ENCODE measurements at regions not wholly inside any gene's neighbourhood (a gene's known extent, or its start where the extent isn't known, plus 50 kb on each side); places are given as distances from the start of the nearest gene placed in this dataset.

- no peak for TF ChIP-seq ZNF274 (IDR thresholded peaks at IDR 0.05; ENCODE audit: low read depth, low read length)
- H3K4me3 ChIP-seq (ENCODE audit: low read length) = no peak overlapping the region
Measured at GRCh38 chr1:98500324-98500723, 161.2 kb upstream of the SNX7 start.

- no peak overlapping the region for H3K4me3 ChIP-seq (ENCODE audit: low read length)
- TF ChIP-seq ZNF274 (IDR thresholded peaks at IDR 0.05; ENCODE audit: low read depth, low read length) = no peak
Measured at GRCh38 chr1:98498651-98499050, 162.9 kb upstream of the SNX7 start.

GRCh38 chr1:98497497-98497896 lies 164.0 kb upstream of the SNX7 start:
- TF ChIP-seq ZNF274 (IDR thresholded peaks at IDR 0.05; ENCODE audit: low read depth, low read length) = no peak
- H3K4me3 ChIP-seq (ENCODE audit: low read length) = no peak overlapping the region

GRCh38 chr1:98496256-98496995 lies 165.1 kb upstream of the SNX7 start:
- no peak for TF ChIP-seq ZNF274 (IDR thresholded peaks at IDR 0.05; ENCODE audit: low read depth, low read length)
- H3K4me3 ChIP-seq (ENCODE audit: low read length) = no peak overlapping the region

GRCh38 chr1:98493469-98493868 lies 168.1 kb upstream of the SNX7 start:
- TF ChIP-seq ZNF274 (IDR thresholded peaks at IDR 0.05; ENCODE audit: low read depth, low read length) = no peak
- no peak overlapping the region for H3K4me3 ChIP-seq (ENCODE audit: low read length)

GRCh38 chr1:98490099-98490498 lies 171.4 kb upstream of the SNX7 start:
- H3K4me3 ChIP-seq (ENCODE audit: low read length) = no peak overlapping the region
- TF ChIP-seq ZNF274 (IDR thresholded peaks at IDR 0.05; ENCODE audit: low read depth, low read length) = no peak

GRCh38 chr1:98487620-98488019 lies 173.9 kb upstream of the SNX7 start:
- no peak for TF ChIP-seq ZNF274 (IDR thresholded peaks at IDR 0.05; ENCODE audit: low read depth, low read length)
- H3K4me3 ChIP-seq (ENCODE audit: low read length) = no peak overlapping the region

GRCh38 chr1:98482611-98483010 lies 178.9 kb upstream of the SNX7 start:
- no peak overlapping the region for H3K4me3 ChIP-seq (ENCODE audit: low read length)
- no peak for TF ChIP-seq ZNF274 (IDR thresholded peaks at IDR 0.05; ENCODE audit: low read depth, low read length)

GRCh38 chr1:98480271-98480670 lies 181.2 kb upstream of the SNX7 start:
- no peak for TF ChIP-seq ZNF274 (IDR thresholded peaks at IDR 0.05; ENCODE audit: low read depth, low read length)

GRCh38 chr1:98478121-98478520 lies 183.4 kb upstream of the SNX7 start:
- no peak for TF ChIP-seq ZNF274 (IDR thresholded peaks at IDR 0.05; ENCODE audit: low read depth, low read length)
- H3K4me3 ChIP-seq (ENCODE audit: low read length) = no peak overlapping the region

More at GRCh38 chr1:98480271-98480670, 181.2 kb upstream of the SNX7 start:
- no peak overlapping the region for H3K4me3 ChIP-seq (ENCODE audit: low read length)

- TF ChIP-seq ZNF274 (IDR thresholded peaks at IDR 0.05; ENCODE audit: low read depth, low read length) = no peak
- H3K4me3 ChIP-seq (ENCODE audit: low read length) = no peak overlapping the region
Measured at GRCh38 chr1:98472878-98473277, 188.6 kb upstream of the SNX7 start.

- no peak overlapping the region for H3K4me3 ChIP-seq (ENCODE audit: low read length)
Measured at GRCh38 chr1:98471633-98472032, 189.9 kb upstream of the SNX7 start.

GRCh38 chr1:98468111-98468717 lies 193.3 kb upstream of the SNX7 start:
- no peak for TF ChIP-seq ZNF274 (IDR thresholded peaks at IDR 0.05; ENCODE audit: low read depth, low read length)

More at GRCh38 chr1:98471633-98472032, 189.9 kb upstream of the SNX7 start:
- no peak for TF ChIP-seq ZNF274 (IDR thresholded peaks at IDR 0.05; ENCODE audit: low read depth, low read length)

GRCh38 chr1:98467586-98467985 lies 193.9 kb upstream of the SNX7 start:
- no peak for TF ChIP-seq ZNF274 (IDR thresholded peaks at IDR 0.05; ENCODE audit: low read depth, low read length)
- H3K4me3 ChIP-seq (ENCODE audit: low read length) = no peak overlapping the region

More at GRCh38 chr1:98468111-98468717, 193.3 kb upstream of the SNX7 start:
- no peak overlapping the region for H3K4me3 ChIP-seq (ENCODE audit: low read length)

- no peak for TF ChIP-seq ZNF274 (IDR thresholded peaks at IDR 0.05; ENCODE audit: low read depth, low read length)
Measured at GRCh38 chr1:98467122-98467521, 194.4 kb upstream of the SNX7 start.

More at GRCh38 chr1:98467122-98467521, 194.4 kb upstream of the SNX7 start:
- H3K4me3 ChIP-seq (ENCODE audit: low read length) = no peak overlapping the region
